ENCODE measurements at regions not wholly inside any gene's neighbourhood (a gene's known extent, or its start where the extent isn't known, plus 50 kb on each side); places are given as distances from the start of the nearest gene placed in this dataset.

DNA sequence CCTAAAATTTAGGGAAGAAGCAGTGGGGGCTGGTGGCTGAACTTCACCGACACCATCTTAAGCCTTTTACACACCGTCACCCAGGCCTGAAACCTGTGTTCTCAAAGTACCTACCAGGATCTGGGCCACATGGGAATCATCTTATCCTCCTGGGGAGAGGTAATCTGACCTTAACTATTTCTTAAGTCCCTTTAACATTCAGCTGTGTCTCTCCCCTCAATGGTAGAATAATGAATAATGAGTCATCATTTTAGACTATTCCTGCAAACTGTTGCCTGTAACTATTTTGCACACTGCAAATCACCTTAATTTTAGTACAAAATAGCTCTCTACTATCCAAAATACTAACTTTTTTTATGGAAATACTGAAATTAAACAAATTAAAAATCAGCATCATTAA is 149.4 kb upstream of the KLF7 start:
- no peaks in the 10 kb centered on the region for H3K9me3 ChIP-seq (replicated peaks in 1 of 3)
- H3K4me1 ChIP-seq (replicated peaks in 1 of 2), result peaks cover 0 to 9% of the 10 kb centered on the region in 2 donors
- H3K27ac ChIP-seq, result no peak overlapping the region
- H3K4me3 ChIP-seq, result no peak overlapping the region
- intact Hi-C loops (cut with DNase I), result no loop called here
- TF ChIP-seq POLR2A (IDR thresholded peaks at IDR 0.05), result no peak
- TF ChIP-seq, protein P1, sequence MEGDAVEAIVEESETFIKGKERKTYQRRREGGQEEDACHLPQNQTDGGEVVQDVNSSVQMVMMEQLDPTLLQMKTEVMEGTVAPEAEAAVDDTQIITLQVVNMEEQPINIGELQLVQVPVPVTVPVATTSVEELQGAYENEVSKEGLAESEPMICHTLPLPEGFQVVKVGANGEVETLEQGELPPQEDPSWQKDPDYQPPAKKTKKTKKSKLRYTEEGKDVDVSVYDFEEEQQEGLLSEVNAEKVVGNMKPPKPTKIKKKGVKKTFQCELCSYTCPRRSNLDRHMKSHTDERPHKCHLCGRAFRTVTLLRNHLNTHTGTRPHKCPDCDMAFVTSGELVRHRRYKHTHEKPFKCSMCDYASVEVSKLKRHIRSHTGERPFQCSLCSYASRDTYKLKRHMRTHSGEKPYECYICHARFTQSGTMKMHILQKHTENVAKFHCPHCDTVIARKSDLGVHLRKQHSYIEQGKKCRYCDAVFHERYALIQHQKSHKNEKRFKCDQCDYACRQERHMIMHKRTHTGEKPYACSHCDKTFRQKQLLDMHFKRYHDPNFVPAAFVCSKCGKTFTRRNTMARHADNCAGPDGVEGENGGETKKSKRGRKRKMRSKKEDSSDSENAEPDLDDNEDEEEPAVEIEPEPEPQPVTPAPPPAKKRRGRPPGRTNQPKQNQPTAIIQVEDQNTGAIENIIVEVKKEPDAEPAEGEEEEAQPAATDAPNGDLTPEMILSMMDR (IDR thresholded peaks at IDR 0.05), result no peak
- H3K36me3 ChIP-seq (replicated peaks in 1 of 2), result no peaks in the 10 kb centered on the region
- 96 to 99% (median 97%) methylated on average over 2 of the region's 2 CpGs for WGBS, 4 donors
- no peaks in the 10 kb centered on the region for H3K27me3 ChIP-seq
- DNase-seq, result no peak

DNA sequence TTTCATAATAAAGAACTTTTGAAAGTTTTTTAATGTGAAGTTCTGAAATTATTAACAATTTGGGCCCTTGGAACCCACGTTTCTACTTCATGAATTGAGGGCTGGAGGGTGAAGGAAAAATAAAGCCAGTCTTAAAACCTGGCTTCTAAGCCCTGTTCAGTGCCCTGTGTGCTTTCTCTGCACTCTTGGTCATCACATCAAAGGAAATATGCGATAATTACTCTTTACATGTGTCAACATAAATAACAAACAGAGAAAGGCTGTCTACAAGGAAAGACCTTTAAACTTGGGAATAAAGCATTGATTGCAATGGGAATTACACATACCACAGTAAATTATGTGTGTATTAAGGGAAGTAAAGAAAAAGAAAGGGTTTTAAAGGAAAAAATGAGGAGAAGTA is 150.7 kb upstream of the KLF7 start:
- Histone ChIP-seq H3K9me3 (replicated peaks in 1 of 3) (no peaks in the 10 kb centered on the region), H3K4me1 (replicated peaks in 1 of 2) (no peaks in the 10 kb centered on the region), H3K27ac (no peak overlapping the region), H3K27me3 (no peaks in the 10 kb centered on the region), H3K4me3 (no peak overlapping the region), H3K36me3 (replicated peaks in 1 of 2) (no peaks in the 10 kb centered on the region)
- TF ChIP-seq, protein P1 (IDR thresholded peaks at IDR 0.05), result no peak
- TF ChIP-seq POLR2A (IDR thresholded peaks at IDR 0.05), result no peak
- intact Hi-C loops (cut with DNase I), result no loop called here
- 76 to 84% (median 82%) methylated on average over 2 of the region's 2 CpGs for WGBS, 4 donors
- DNase-seq, result no peak

DNA sequence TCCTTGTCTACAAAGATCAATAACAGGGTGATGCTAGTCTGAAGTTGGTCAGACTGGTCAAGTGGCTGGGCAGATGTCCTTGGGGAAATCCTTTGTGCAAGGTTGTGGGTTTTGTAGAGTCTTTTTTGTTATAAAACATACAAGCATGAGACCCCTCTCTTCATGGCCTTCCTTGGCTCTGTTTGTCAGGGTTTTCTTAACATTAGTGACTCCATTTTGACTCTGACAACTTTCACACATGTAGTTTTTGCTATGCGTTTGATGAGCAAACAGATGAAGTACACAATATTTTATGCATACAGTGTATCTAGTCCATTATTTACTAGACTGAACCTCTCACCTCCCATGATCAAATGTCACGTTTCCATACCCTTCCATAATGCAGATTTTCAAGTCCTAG is 151.2 kb upstream of the KLF7 start:
- no peak for DNase-seq
- intact Hi-C loops (cut with DNase I), result no loop called here
- H3K27ac ChIP-seq, result no peak overlapping the region
- H3K4me3 ChIP-seq, result no peak overlapping the region
- TF ChIP-seq, protein P1 (IDR thresholded peaks at IDR 0.05), result no peak
- no peak for TF ChIP-seq POLR2A (IDR thresholded peaks at IDR 0.05)
- no peaks in the 10 kb centered on the region for H3K9me3 ChIP-seq (replicated peaks in 1 of 3)
- H3K4me1 ChIP-seq (replicated peaks in 1 of 2), result no peaks in the 10 kb centered on the region
- no peaks in the 10 kb centered on the region for H3K36me3 ChIP-seq (replicated peaks in 1 of 2)
- H3K27me3 ChIP-seq, result no peaks in the 10 kb centered on the region
- 85 to 96% (median 88%) methylated on average over 2 of the region's 2 CpGs for WGBS, 4 donors

DNA sequence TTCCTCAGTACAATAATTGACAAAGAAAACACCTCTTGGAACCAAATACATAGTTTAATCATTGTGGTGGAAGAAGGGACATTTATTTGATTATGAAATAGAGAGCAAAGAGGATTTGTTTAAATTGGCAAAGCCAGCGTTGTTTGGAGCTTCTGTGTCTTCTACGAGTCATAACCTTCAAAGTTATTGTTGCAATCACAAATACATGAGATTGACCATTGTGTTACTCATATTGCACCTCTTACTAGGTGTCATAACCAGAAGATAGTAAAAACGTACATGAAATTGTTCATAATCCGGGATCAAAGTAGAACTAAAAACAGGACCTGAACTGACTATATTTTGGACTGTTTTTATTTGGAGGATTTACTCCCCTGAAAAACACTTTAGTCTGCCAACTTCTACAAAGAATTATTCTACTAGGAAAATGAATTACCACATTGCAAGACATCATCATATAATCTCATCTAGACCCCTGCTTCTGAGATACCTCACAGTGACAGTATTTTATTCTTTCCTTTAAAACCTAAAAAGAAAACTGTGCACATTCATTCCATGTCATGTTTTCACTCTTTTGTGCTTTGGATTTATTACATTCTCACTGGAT is 151.7 kb upstream of the KLF7 start:
- Histone ChIP-seq H3K4me3 (no peak overlapping the region), H3K27ac (no peak overlapping the region), H3K27me3 (no peaks in the 10 kb centered on the region), H3K4me1 (replicated peaks in 1 of 2) (no peaks in the 10 kb centered on the region), H3K9me3 (replicated peaks in 1 of 3) (no peaks in the 10 kb centered on the region), H3K36me3 (replicated peaks in 1 of 2) (no peaks in the 10 kb centered on the region)
- WGBS, 4 donors, result 46 to 54% (median 47%) methylated on average over 4 of the region's 4 CpGs
- no peak for TF ChIP-seq POLR2A (IDR thresholded peaks at IDR 0.05)
- TF ChIP-seq, protein P1 (IDR thresholded peaks at IDR 0.05), result no peak
- intact Hi-C loops (cut with DNase I), result no loop called here
- DNase-seq, result no peak

Measured in adrenal gland (tissue), 9 donors.